Neural cell (in vitro differentiated cells): ENCODE measurements at regions not wholly inside any gene's neighbourhood (a gene's known extent, or its start where the extent isn't known, plus 50 kb on each side); places are given as distances from the start of the nearest gene placed in this dataset.

Experiments
- H2AFZ ChIP-seq: fragments of 200-600, 300-800 bp; sonication (generic), shearing (Covaris generic); 2 replicates; pipeline ENCODE4 v1.6.0; 2014; ENCODE audit warnings: low read depth, mild to moderate bottlenecking, antibody characterized with exemption, low read length, moderate library complexity
- H3F3A ChIP-seq: fragments of 200-600 bp; shearing (Covaris generic); 2 replicates; pipeline ENCODE4 v1.6.1; 2016; ENCODE audit warnings: mild to moderate bottlenecking, moderate library complexity, mixed read lengths, antibody characterized with exemption, low read length; ENCODE audit not compliant: insufficient read depth, poor library complexity, severe bottlenecking
- H3K27ac ChIP-seq: fragments of 200-600, 300-800 bp; sonication (generic), shearing (Covaris generic); 2 replicates; pipeline ENCODE4 v1.5.1; 2014; ENCODE audit warnings: mild to moderate bottlenecking, low read length, moderate library complexity
- H3K27me3 ChIP-seq: fragments of 300-800, 200-600 bp; sonication (generic), shearing (Covaris generic); 2 replicates; pipeline ENCODE4 v1.6.0; 2014; ENCODE audit warnings: mild to moderate bottlenecking, low read depth, low read length, moderate library complexity; ENCODE audit not compliant: insufficient read depth
- H3K36me3 ChIP-seq: fragments of 300-800, 200-600 bp; sonication (generic), shearing (Covaris generic); 2 replicates; pipeline ENCODE4 v1.5.1; 2014; ENCODE audit warnings: mild to moderate bottlenecking, antibody characterized with exemption, low read length, moderate library complexity; ENCODE audit not compliant: insufficient read depth
- H3K4me2 ChIP-seq: fragments of 300-800, 200-600 bp; sonication (generic), shearing (Covaris generic); 2 replicates; pipeline ENCODE4 v1.6.0; 2014; ENCODE audit warnings: mild to moderate bottlenecking, low read length
- H3K4me3 ChIP-seq: fragments of 300-800, 200-600 bp; sonication (generic), shearing (Covaris generic); 2 replicates; pipeline ENCODE4 v1.5.1; 2014; ENCODE audit warnings: mild to moderate bottlenecking, low read length, moderate library complexity
- H3K79me2 ChIP-seq: fragments of 200-600 bp; shearing (Covaris generic); replicated peaks from 2 replicates; pipeline ENCODE4 v1.6.0; 2014; ENCODE audit warnings: mild to moderate bottlenecking, low read length, moderate library complexity; ENCODE audit not compliant: insufficient read depth
- H3K9ac ChIP-seq: fragments of 300-800, 200-600 bp; sonication (generic), shearing (Covaris generic); 2 replicates; pipeline ENCODE4 v1.6.1; 2016; ENCODE audit warnings: mild to moderate bottlenecking, low read length, mixed read lengths
- H3K9me2 ChIP-seq: fragments of 200-600 bp; shearing (Covaris generic); 2 replicates; pipeline ENCODE4 v1.6.1; 2016; ENCODE audit warnings: mild to moderate bottlenecking, low read length, mixed read lengths; ENCODE audit not compliant: insufficient read depth
- H3K9me3 ChIP-seq: fragments of 200-600, 300-800 bp; sonication (generic), shearing (Covaris generic); 2 replicates; pipeline ENCODE4 v1.6.1; 2016; ENCODE audit warnings: mild to moderate bottlenecking, mixed run types, low read length, moderate library complexity, mixed read lengths
- H4K20me1 ChIP-seq: fragments of 200-600 bp; shearing (Covaris generic); 2 replicates; pipeline ENCODE4 v1.6.1; 2016; ENCODE audit warnings: mild to moderate bottlenecking, mixed run types; ENCODE audit not compliant: insufficient read depth
- EP300 ChIP-seq: fragments of 450-650 bp; conservative IDR thresholded peaks from 2 replicates; pipeline ENCODE4 v1.6.1; 2014; ENCODE audit warnings: antibody characterized with exemption, mild to moderate bottlenecking, moderate library complexity; ENCODE audit not compliant: poor library complexity, severe bottlenecking
- EZH2 ChIP-seq: fragments of 200-600, 300-800 bp; shearing (Covaris generic), sonication (generic); IDR thresholded peaks from 2 replicates; pipeline ENCODE4 v1.6.1; 2014; ENCODE audit warnings: antibody characterized with exemption, low read length, borderline replicate concordance, mild to moderate bottlenecking; ENCODE audit not compliant: insufficient read depth, poor library complexity, severe bottlenecking
- MXI1 ChIP-seq: fragments of 450-650 bp; conservative IDR thresholded peaks from 2 replicates; pipeline ENCODE4 v1.6.1; 2014; ENCODE audit warnings: antibody characterized with exemption, mild to moderate bottlenecking; ENCODE audit not compliant: poor library complexity, severe bottlenecking
- POLR2AphosphoS5 ChIP-seq: IDR thresholded peaks from 2 replicates; pipeline ENCODE4 v1.6.1; 2012
- RAD21 ChIP-seq: fragments of 450-650 bp; conservative IDR thresholded peaks from 2 replicates; pipeline ENCODE4 v1.6.1; 2014; ENCODE audit warnings: antibody characterized with exemption, mild to moderate bottlenecking, moderate library complexity
- SMC3 ChIP-seq: fragments of 450-650 bp; conservative IDR thresholded peaks from 2 replicates; pipeline ENCODE4 v1.6.1; 2014; ENCODE audit warnings: antibody characterized with exemption, mild to moderate bottlenecking, moderate library complexity; ENCODE audit not compliant: poor library complexity
- TAF1 ChIP-seq: IDR thresholded peaks from 2 replicates; pipeline ENCODE4 v1.6.1; 2012; ENCODE audit warnings: low read depth
- TF ChIP-seq, protein P1 (sequence below): fragments of 450-650 bp; IDR thresholded peaks from 2 replicates; pipeline ENCODE4 v1.5.1; 2014; ENCODE audit warnings: antibody characterized with exemption, mild to moderate bottlenecking, moderate library complexity; ENCODE audit not compliant: poor library complexity, severe bottlenecking
- TF ChIP-seq, protein P2 (sequence below): IDR thresholded peaks from 2 replicates; pipeline ENCODE4 v1.6.1; 2012; ENCODE audit warnings: borderline replicate concordance

DNA sequence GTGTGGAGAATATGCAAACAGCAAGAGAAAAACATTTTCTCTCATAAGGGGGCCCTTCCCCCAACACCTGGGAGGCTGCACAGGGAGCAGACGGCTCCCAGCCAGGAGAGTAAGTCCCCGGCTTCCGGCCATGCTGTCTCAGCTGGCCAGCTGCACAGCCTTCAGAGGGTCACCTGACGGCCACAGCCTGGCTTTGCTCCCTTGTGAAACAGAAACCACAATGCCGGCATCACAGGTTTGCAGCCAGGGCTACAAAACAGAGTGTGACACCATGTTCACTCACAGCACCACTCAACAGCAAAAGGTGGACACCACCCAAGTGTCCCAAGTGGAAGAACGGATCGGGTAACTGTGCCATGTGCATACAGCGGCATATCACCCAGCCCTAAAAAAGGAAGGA is 86.9 kb upstream of the GPC1 start:
- Histone ChIP-seq H3K9me2 (no peaks in the 10 kb centered on the region), H3K36me3 (no peaks in the 10 kb centered on the region), H3K79me2 (no peaks in the 10 kb centered on the region), H3K4me3 (no peak overlapping the region), H3K9me3 (peaks cover 9% of the 10 kb centered on the region), H3K27me3 (no peaks in the 10 kb centered on the region), H4K20me1 (no peaks in the 10 kb centered on the region), H3K27ac (no peak overlapping the region), H3F3A (no peaks in the 10 kb centered on the region), H3K4me2 (no peak overlapping the region), H3K9ac (no peak overlapping the region), H2AFZ (no peak overlapping the region)
- no peak for TF ChIP-seq TAF1
- no peak for TF ChIP-seq RAD21
- TF ChIP-seq, protein P1, sequence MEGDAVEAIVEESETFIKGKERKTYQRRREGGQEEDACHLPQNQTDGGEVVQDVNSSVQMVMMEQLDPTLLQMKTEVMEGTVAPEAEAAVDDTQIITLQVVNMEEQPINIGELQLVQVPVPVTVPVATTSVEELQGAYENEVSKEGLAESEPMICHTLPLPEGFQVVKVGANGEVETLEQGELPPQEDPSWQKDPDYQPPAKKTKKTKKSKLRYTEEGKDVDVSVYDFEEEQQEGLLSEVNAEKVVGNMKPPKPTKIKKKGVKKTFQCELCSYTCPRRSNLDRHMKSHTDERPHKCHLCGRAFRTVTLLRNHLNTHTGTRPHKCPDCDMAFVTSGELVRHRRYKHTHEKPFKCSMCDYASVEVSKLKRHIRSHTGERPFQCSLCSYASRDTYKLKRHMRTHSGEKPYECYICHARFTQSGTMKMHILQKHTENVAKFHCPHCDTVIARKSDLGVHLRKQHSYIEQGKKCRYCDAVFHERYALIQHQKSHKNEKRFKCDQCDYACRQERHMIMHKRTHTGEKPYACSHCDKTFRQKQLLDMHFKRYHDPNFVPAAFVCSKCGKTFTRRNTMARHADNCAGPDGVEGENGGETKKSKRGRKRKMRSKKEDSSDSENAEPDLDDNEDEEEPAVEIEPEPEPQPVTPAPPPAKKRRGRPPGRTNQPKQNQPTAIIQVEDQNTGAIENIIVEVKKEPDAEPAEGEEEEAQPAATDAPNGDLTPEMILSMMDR: no peak
- TF ChIP-seq, protein P2, sequence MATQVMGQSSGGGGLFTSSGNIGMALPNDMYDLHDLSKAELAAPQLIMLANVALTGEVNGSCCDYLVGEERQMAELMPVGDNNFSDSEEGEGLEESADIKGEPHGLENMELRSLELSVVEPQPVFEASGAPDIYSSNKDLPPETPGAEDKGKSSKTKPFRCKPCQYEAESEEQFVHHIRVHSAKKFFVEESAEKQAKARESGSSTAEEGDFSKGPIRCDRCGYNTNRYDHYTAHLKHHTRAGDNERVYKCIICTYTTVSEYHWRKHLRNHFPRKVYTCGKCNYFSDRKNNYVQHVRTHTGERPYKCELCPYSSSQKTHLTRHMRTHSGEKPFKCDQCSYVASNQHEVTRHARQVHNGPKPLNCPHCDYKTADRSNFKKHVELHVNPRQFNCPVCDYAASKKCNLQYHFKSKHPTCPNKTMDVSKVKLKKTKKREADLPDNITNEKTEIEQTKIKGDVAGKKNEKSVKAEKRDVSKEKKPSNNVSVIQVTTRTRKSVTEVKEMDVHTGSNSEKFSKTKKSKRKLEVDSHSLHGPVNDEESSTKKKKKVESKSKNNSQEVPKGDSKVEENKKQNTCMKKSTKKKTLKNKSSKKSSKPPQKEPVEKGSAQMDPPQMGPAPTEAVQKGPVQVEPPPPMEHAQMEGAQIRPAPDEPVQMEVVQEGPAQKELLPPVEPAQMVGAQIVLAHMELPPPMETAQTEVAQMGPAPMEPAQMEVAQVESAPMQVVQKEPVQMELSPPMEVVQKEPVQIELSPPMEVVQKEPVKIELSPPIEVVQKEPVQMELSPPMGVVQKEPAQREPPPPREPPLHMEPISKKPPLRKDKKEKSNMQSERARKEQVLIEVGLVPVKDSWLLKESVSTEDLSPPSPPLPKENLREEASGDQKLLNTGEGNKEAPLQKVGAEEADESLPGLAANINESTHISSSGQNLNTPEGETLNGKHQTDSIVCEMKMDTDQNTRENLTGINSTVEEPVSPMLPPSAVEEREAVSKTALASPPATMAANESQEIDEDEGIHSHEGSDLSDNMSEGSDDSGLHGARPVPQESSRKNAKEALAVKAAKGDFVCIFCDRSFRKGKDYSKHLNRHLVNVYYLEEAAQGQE: no peak
- no peak for TF ChIP-seq SMC3
- TF ChIP-seq EZH2: no peak
- no peak for TF ChIP-seq EP300
- no peak for TF ChIP-seq MXI1
- no peak for TF ChIP-seq POLR2AphosphoS5

DNA sequence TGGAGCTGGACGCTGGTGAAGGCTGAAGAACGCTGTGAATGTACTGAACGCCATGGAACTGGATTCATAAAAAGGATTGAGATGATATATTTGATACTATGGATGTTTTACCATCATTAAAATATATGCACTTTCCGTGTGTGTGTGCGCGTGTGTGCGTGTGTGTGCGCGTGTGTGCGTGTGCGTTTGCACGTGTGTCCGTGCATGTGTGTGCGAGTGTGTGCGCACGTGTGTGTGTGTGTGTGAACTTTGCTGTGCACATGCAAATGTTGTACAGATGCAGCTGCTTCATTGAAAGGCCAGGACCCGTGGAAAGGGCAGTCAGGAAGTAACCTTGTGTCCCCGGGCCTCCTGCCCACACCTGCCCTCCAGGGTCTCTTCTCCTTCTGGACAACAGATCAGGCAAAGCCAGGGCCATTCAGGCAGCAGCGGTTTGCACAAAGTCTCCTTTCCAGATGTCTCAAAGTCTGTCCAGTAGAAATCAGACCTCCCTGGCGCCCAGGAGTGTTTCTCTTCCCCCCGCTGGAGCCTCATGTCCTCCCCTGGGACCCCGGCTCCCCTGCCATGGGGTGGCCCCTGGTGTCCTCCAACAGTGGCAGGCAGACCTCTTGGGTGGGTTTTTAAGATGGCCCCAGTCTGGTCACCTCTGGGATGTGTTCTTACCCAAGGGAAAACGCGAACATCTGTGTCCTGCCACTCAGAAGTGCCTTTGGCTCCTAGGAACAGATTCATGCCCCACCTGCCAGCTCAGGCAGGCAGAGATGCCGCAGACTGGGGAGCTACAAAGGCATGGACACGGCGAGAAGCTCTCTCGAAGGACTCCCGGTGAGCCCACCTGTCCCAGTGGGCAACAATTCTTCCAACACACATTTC is 86.1 kb upstream of the GPC1 start:
- peaks cover 9% of the 10 kb centered on the region for H3K9me3 ChIP-seq
- H3K9ac ChIP-seq: no peak overlapping the region
- no peak for TF ChIP-seq TAF1
- TF ChIP-seq EZH2: no peak
- no peak for TF ChIP-seq EP300
- TF ChIP-seq, protein P1: no peak
- TF ChIP-seq, protein P2: no peak
- TF ChIP-seq MXI1: no peak
- no peak for TF ChIP-seq POLR2AphosphoS5
- TF ChIP-seq RAD21: no peak
- no peak for TF ChIP-seq SMC3
- H3F3A ChIP-seq: no peaks in the 10 kb centered on the region
- H3K27ac ChIP-seq: no peak overlapping the region
- H3K36me3 ChIP-seq: no peaks in the 10 kb centered on the region
- H3K27me3 ChIP-seq: no peaks in the 10 kb centered on the region
- no peak overlapping the region for H2AFZ ChIP-seq
- no peaks in the 10 kb centered on the region for H4K20me1 ChIP-seq
- no peaks in the 10 kb centered on the region for H3K79me2 ChIP-seq
- no peaks in the 10 kb centered on the region for H3K9me2 ChIP-seq
- no peak overlapping the region for H3K4me2 ChIP-seq
- no peak overlapping the region for H3K4me3 ChIP-seq
